ENCODE measurements at regions not wholly inside any gene's neighbourhood (a gene's known extent, or its start where the extent isn't known, plus 50 kb on each side); places are given as distances from the start of the nearest gene placed in this dataset.

DNA sequence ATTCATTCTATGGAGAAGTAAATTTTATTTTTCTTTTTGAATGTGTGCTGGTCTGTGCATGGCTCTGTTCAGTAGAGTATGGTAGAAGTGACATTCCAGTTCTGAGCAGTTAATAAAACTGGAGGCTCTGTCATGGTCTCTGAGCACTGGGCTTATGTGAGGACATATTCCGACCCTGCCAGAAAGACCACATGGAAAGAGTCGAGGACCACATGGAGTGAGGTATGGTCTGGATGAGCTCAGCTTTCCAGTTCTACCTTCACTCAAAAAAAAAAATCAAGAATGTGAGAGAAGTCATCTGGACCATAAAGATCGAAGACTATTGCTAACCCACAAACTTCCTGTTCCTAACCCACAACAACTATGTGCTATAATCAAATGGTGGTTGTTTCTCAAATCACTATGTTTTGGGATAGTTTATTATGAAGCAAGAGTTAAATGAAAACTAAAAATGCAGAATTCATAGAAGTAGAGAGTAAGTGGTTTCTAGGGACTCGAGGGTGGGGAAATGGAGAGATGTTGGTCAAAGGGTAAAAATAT is 534.2 kb upstream of the ANO5 start:
- TF ChIP-seq NBN (conservative IDR thresholded peaks at IDR 0.05) (no peak), CTCF (CRISPR knock-in tag; IDR thresholded peaks at IDR 0.05) (no peak), TAF1 (CRISPR knock-in tag; IDR thresholded peaks at IDR 0.05) (no peak), MXI1 (IDR thresholded peaks at IDR 0.05; ENCODE audit: borderline replicate concordance, low read depth, low read length) (no peak), SMC3 (IDR thresholded peaks at IDR 0.05; ENCODE audit: low read length) (no peak), GLI4 (CRISPR knock-in tag; IDR thresholded peaks at IDR 0.05; ENCODE audit: borderline replicate concordance) (no peak), ELF1 (CRISPR knock-in tag; IDR thresholded peaks at IDR 0.05) (no peak), NFE2 (CRISPR knock-in tag; IDR thresholded peaks at IDR 0.05) (no peak)
